SU-DHL-6 (cell line): ENCODE measurements at regions not wholly inside any gene's neighbourhood (a gene's known extent, or its start where the extent isn't known, plus 50 kb on each side); places are given as distances from the start of the nearest gene placed in this dataset.

Experiments
- CTCF ChIP-seq: fragments of 200-600 bp; sonication (generic); IDR thresholded peaks from one replicate; pipeline ENCODE4 v1.5.1; 2017; ENCODE audit warnings: antibody characterized with exemption, mild to moderate bottlenecking, low read length, moderate library complexity; ENCODE audit not compliant: insufficient read depth, poor library complexity, severe bottlenecking
- EZH2phosphoT487 ChIP-seq: fragments of 200-600 bp; sonication (generic), shearing (Covaris generic); conservative IDR thresholded peaks from 2 replicates; pipeline ENCODE4 v1.6.1; 2018; ENCODE audit warnings: mild to moderate bottlenecking, antibody characterized with exemption, low read length, moderate library complexity, mixed read lengths

DNA sequence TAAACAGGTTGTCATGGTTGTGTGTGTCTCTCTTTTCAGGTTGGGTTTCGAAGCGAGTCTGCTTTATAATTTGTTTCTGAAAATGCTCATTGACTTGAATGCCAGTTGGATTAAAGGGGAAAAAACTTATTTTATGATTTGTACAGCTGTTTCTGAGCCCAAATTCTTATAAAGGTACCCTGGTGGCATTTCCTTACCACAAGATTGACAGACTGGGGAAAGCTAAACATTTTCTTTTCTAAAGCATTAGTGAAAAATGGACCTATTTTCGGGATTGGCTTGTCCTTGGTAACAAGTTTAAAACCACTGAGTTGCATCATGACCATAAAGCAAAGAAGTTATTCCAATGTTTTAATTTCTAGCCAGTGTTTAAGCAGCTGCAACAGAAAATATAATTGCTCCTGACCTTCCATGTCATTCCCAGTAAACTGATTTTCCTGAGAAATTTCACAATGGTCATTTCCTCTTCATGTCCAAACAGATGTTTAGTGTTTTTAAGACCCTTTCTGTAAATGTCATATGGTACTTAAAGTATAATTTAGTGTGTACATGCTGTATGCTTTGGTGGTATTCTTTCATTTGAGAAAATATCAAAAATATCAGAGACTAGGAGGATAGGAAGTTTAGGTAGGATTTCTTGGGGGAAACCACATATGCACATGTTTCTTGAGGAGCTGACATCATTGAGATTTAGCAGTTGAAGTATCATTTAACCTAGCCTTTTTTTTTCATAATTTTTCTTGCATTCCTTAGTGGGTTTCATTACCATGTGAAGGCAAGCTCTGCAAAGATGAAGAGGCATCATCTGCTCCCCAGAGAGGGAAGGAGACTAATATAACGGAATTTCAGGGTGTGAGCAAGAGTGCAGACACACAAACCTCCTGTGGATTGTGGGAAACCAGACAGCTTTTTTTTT, 667.1 kb upstream of the RGMB start:
- no peak for TF ChIP-seq CTCF
- TF ChIP-seq EZH2phosphoT487, result no peak
